ENCODE measurements at regions not wholly inside any gene's neighbourhood (a gene's known extent, or its start where the extent isn't known, plus 50 kb on each side); places are given as distances from the start of the nearest gene placed in this dataset.

DNA sequence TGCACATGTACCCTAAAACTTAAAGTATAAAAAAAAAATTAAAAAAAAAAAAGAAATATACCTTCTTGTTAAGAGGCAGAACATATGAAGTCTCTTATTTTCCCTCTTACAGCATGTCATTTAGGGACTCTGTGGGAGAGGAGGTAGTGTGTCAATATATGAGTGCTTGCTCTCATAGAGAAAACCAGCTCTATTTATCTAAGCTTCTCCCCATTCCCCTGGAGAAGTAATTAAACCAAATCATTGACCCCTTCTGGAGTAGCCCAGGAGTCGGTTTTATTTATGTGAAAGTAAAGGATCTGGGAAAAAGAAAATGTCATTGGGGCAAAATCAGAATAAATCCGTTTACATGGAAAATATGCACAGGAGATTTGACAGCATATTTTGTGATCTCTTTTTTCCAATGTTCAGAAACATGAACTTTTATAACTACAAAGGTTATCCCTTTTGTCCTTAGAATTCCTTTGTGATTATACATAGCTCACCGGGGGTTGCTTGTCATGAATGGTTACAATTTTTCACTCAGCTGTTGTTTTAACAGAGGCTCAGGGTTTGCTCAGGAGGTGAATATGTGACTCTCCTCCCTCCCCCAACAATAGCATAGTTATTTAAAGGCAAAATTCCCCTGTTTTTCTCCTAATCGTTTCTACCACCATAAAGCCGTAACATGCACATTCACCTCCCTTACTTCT lies 114.5 kb upstream of the C1orf21 start:
- Histone ChIP-seq H3K4me1 (no peaks in the 10 kb centered on the region), H3K27ac (no peak overlapping the region), H3K27me3 (no peaks in the 10 kb centered on the region), H3K36me3 (no peaks in the 10 kb centered on the region), H3K9me3 (peaks cover 0 to 6% (median 0%) of the 10 kb centered on the region in 11 donors), H3K4me3 (no peak overlapping the region)
- DNase-seq (no peak), ATAC-seq (no peak)
- TF ChIP-seq, protein P1, sequence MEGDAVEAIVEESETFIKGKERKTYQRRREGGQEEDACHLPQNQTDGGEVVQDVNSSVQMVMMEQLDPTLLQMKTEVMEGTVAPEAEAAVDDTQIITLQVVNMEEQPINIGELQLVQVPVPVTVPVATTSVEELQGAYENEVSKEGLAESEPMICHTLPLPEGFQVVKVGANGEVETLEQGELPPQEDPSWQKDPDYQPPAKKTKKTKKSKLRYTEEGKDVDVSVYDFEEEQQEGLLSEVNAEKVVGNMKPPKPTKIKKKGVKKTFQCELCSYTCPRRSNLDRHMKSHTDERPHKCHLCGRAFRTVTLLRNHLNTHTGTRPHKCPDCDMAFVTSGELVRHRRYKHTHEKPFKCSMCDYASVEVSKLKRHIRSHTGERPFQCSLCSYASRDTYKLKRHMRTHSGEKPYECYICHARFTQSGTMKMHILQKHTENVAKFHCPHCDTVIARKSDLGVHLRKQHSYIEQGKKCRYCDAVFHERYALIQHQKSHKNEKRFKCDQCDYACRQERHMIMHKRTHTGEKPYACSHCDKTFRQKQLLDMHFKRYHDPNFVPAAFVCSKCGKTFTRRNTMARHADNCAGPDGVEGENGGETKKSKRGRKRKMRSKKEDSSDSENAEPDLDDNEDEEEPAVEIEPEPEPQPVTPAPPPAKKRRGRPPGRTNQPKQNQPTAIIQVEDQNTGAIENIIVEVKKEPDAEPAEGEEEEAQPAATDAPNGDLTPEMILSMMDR (IDR thresholded peaks at IDR 0.05) = no peak
- WGBS, 2 donors = 72 to 76% methylated on average over 5 of the region's 5 CpGs
- intact Hi-C loops (cut with DNase I) = no loop called here

DNA sequence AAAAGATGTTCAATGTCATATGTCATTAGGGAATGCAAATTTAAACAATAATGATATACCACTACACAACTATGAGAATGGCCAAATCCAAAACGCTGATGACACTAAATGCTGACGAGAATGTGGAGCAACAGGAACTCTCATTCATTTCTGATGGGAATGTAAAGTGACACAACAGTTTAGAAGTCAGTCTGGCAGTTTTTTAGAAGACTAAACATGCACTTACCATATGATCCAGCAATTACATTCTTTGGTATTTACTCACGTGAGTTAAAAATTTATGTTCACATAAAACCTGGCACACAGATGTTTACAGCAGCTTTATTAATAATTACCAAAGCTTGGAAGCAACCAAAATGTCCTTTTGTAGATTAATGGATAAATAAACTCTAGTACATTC lies 110.4 kb upstream of the C1orf21 start:
- DNase-seq (no peak), ATAC-seq (no peak)
- H3K27me3 ChIP-seq = no peaks in the 10 kb centered on the region
- H3K4me3 ChIP-seq = no peak overlapping the region
- H3K27ac ChIP-seq = no peak overlapping the region
- peaks cover 0 to 6% (median 0%) of the 10 kb centered on the region in 11 donors for H3K9me3 ChIP-seq
- no peaks in the 10 kb centered on the region for H3K4me1 ChIP-seq
- TF ChIP-seq, protein P1 (IDR thresholded peaks at IDR 0.05) = no peak
- H3K36me3 ChIP-seq = no peaks in the 10 kb centered on the region
- intact Hi-C loops (cut with DNase I) = no loop called here
- 86 to 93% methylated on average over 3 of the region's 3 CpGs for WGBS, 2 donors

DNA sequence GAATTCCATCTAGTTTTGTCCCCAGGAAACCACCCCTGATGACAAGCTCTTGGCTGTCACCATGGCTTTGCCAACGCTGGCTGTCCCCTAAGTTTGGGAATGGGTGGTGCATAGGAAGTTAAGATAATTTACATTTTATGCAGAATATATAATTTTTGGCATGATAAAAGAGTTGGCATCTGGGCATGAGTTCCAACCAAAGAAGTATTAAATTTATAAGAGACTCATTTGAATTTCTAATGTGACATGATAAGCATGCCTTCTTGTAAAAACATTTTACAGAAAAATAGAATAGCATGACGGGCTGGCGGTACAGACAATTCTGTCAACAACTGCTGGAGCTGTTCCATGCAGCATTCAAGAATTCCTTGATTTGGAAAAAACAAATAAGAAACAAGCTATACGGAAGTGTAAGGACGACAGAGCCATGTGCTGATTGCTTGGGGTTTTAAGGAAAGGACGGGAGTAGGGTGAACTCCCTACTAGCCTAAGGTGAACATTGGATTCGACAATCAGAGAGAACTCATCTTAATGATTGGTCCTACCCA lies 106.8 kb upstream of the C1orf21 start:
- no peak overlapping the region for H3K4me3 ChIP-seq
- H3K9me3 ChIP-seq = no peaks in the 10 kb centered on the region
- TF ChIP-seq, protein P1 (IDR thresholded peaks at IDR 0.05) = no peak
- DNase-seq (no peak), ATAC-seq (no peak)
- no peaks in the 10 kb centered on the region for H3K27me3 ChIP-seq
- peaks cover 0 to 18% (median 8%) of the 10 kb centered on the region in 9 donors for H3K4me1 ChIP-seq
- intact Hi-C loops (cut with DNase I) = no loop called here
- 86 to 88% methylated on average over 7 of the region's 7 CpGs for WGBS, 2 donors
- H3K36me3 ChIP-seq = no peaks in the 10 kb centered on the region
- H3K27ac ChIP-seq = no peak overlapping the region

DNA sequence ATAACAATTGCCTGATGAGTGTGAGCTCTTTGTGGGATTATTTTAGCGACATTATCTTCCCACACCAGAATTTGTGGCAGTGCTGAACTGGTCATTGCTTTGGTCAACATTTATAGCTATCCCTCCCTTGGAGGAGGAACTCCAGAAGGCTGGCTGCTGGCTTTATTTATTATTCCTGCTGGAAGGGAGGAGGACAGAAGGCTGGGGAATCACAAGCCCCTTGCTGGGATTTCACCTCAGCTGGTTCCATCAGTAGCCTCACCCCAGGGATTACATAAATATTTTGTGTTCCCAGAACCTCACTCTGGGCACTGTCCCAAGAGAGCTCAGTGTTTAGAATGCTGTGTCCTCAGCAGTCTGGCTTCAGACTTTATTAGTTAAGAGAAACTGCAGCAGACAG lies 102.8 kb upstream of the C1orf21 start:
- Histone ChIP-seq H3K4me1 (peaks cover 2 to 34% (median 10%) of the 10 kb centered on the region in 9 donors), H3K4me3 (no peak overlapping the region), H3K27ac (peak overlapping the region in 8 of 10 donors; percentile 20 to 73 (median 56)), H3K36me3 (no peaks in the 10 kb centered on the region), H3K27me3 (no peaks in the 10 kb centered on the region), H3K9me3 (peaks cover 0 to 8% (median 0%) of the 10 kb centered on the region in 11 donors)
- ATAC-seq (peak in 7 of 8 donors; percentile 51 to 95 (median 82)), DNase-seq (peak in 1 of 2 donors; percentile 47)
- WGBS, 2 donors = 15 to 30% methylated on average over 1 of the region's 1 CpG
- TF ChIP-seq, protein P1 (IDR thresholded peaks at IDR 0.05) = no peak
- intact Hi-C loops (cut with DNase I) = no loop called here

Measured in heart right ventricle (tissue), 16 donors.